HEK293 (cell line): ENCODE measurements at regions not wholly inside any gene's neighbourhood (a gene's known extent, or its start where the extent isn't known, plus 50 kb on each side); places are given as distances from the start of the nearest gene placed in this dataset.

Source experiments
- CTCF ChIA-PET: fragments of 350-600 bp; formaldehyde crosslinking; extraction: SDS; loops from one replicate; lab custom pipeline; 2021; ENCODE audit warnings: antibody characterized with exemption; lab: Yijun Ruan, JAX
- POLR2A ChIA-PET: fragments of 300-600 bp; formaldehyde crosslinking; extraction: SDS; loops from one replicate; lab custom pipeline; 2020; ENCODE audit warnings: antibody characterized with exemption, inconsistent platforms; lab: Yijun Ruan, JAX
- H3K27ac ChIP-seq: fragments of 200-500 bp; sonication (Bioruptor generic); 2 replicates; pipeline ENCODE4 v1.5.1; 2014; ENCODE audit warnings: low read depth, low read length, control low read depth, inconsistent platforms; ENCODE audit errors: extremely low read depth
- H3K36me3 ChIP-seq, 2 experiments: fragments of 200-500 bp in 1 of 2; sonication (Bioruptor generic) in 1 of 2; 1 replicate in 1 of 2; 2 replicates in 1 of 2; pipeline ENCODE4 v1.5.1; 2014 to 2017; ENCODE audit warnings: inconsistent platforms in 2 of 2, low read length in 2 of 2; ENCODE audit not compliant: control insufficient read depth in 2 of 2, insufficient read depth in 1 of 2
- H3K4me1 ChIP-seq: fragments of 200-500 bp; sonication (Bioruptor generic); 2 replicates; pipeline ENCODE4 v1.5.1; 2014; ENCODE audit warnings: mild to moderate bottlenecking, low read length, inconsistent platforms; ENCODE audit not compliant: control insufficient read depth, insufficient read depth
- H3K4me3 ChIP-seq: 2 replicates; pipeline ENCODE4 v1.5.1; 2011; ENCODE audit warnings: low read depth, mild to moderate bottlenecking, control low read depth, low read length, moderate library complexity
- H3K9me3 ChIP-seq: fragments of 200-500 bp; sonication (Bioruptor generic); 2 replicates; pipeline ENCODE4 v1.5.1; 2014; ENCODE audit warnings: low read depth, low read length, inconsistent platforms; ENCODE audit not compliant: control insufficient read depth, insufficient read depth
- MEIS1 ChIP-seq: sonication (generic); formaldehyde crosslinking; IDR thresholded peaks from 2 replicates; pipeline ENCODE4 v1.8.1; 2022; ENCODE audit warnings: missing genetic modification reagents, mild to moderate bottlenecking, borderline replicate concordance
- TRIM28 ChIP-seq: IDR thresholded peaks from 2 replicates; pipeline ENCODE4 v1.6.1; 2011; ENCODE audit warnings: low read length, control low read depth, borderline replicate concordance
- ZBTB10 ChIP-seq: fragments of 450-650 bp; formaldehyde crosslinking; IDR thresholded peaks from 2 replicates; pipeline ENCODE4 v1.5.1; 2016; ENCODE audit warnings: missing biosample characterization, missing genetic modification characterization
- ZBTB21 ChIP-seq: fragments of 450-650 bp; formaldehyde crosslinking; IDR thresholded peaks from 2 replicates; pipeline ENCODE4 v1.5.1; 2017; ENCODE audit warnings: missing biosample characterization, missing genetic modification characterization
- ZBTB8A ChIP-seq: fragments of 450-650 bp; formaldehyde crosslinking; IDR thresholded peaks from 2 replicates; pipeline ENCODE4 v1.5.1; 2016; ENCODE audit warnings: missing biosample characterization, missing genetic modification characterization
- ZFP37 ChIP-seq: fragments of 450-650 bp; formaldehyde crosslinking; IDR thresholded peaks from 2 replicates; pipeline ENCODE4 v1.5.1; 2016; ENCODE audit warnings: missing biosample characterization, missing genetic modification characterization
- ZNF10 ChIP-seq: fragments of 450-650 bp; formaldehyde crosslinking; IDR thresholded peaks from 2 replicates; pipeline ENCODE4 v1.5.1; 2017; ENCODE audit warnings: missing biosample characterization, missing genetic modification characterization
- ZNF146 ChIP-seq: fragments of 450-650 bp; formaldehyde crosslinking; IDR thresholded peaks from 2 replicates; pipeline ENCODE4 v1.5.1; 2016; ENCODE audit warnings: missing biosample characterization, missing genetic modification characterization
- ZNF148 ChIP-seq: fragments of 450-650 bp; formaldehyde crosslinking; IDR thresholded peaks from 2 replicates; pipeline ENCODE4 v1.5.0; 2017; ENCODE audit warnings: missing biosample characterization, missing genetic modification characterization, borderline replicate concordance
- ZNF169 ChIP-seq: fragments of 450-650 bp; formaldehyde crosslinking; IDR thresholded peaks from 2 replicates; pipeline ENCODE4 v1.5.1; 2016; ENCODE audit warnings: missing biosample characterization, missing genetic modification characterization
- ZNF175 ChIP-seq: fragments of 450-650 bp; formaldehyde crosslinking; IDR thresholded peaks from 2 replicates; pipeline ENCODE4 v1.5.1; 2016; ENCODE audit warnings: missing biosample characterization, missing genetic modification characterization
- ZNF202 ChIP-seq: fragments of 450-650 bp; formaldehyde crosslinking; IDR thresholded peaks from 2 replicates; pipeline ENCODE4 v1.5.1; 2016; ENCODE audit warnings: missing biosample characterization, missing genetic modification characterization, borderline replicate concordance
- ZNF211 ChIP-seq: fragments of 450-650 bp; formaldehyde crosslinking; IDR thresholded peaks from 2 replicates; pipeline ENCODE4 v1.5.1; 2016; ENCODE audit warnings: low read depth, missing biosample characterization, missing genetic modification characterization
- ZNF239 ChIP-seq: fragments of 450-650 bp; formaldehyde crosslinking; IDR thresholded peaks from 2 replicates; pipeline ENCODE4 v1.5.1; 2016; ENCODE audit warnings: missing biosample characterization, missing genetic modification characterization
- ZNF433 ChIP-seq: fragments of 450-650 bp; formaldehyde crosslinking; IDR thresholded peaks from 2 replicates; pipeline ENCODE4 v1.5.1; 2016; ENCODE audit warnings: missing biosample characterization, missing genetic modification characterization, low read depth
- ZNF510 ChIP-seq: fragments of 450-650 bp; formaldehyde crosslinking; IDR thresholded peaks from 2 replicates; pipeline ENCODE4 v1.5.1; 2018; ENCODE audit warnings: mild to moderate bottlenecking, missing genetic modification characterization, missing biosample characterization; ENCODE audit not compliant: insufficient replicate concordance
- ZNF549 ChIP-seq: fragments of 450-650 bp; IDR thresholded peaks from 2 replicates; pipeline ENCODE4 v1.5.1; 2018; ENCODE audit warnings: missing biosample characterization, missing genetic modification characterization, mild to moderate bottlenecking, inconsistent platforms, moderate library complexity
- ZNF610 ChIP-seq: fragments of 450-650 bp; formaldehyde crosslinking; IDR thresholded peaks from 2 replicates; pipeline ENCODE4 v1.5.1; 2016; ENCODE audit warnings: missing biosample characterization, missing genetic modification characterization, borderline replicate concordance
- ZNF654 ChIP-seq: fragments of 450-650 bp; formaldehyde crosslinking; IDR thresholded peaks from 2 replicates; pipeline ENCODE4 v1.5.1; 2016; ENCODE audit warnings: low read depth, missing biosample characterization, missing genetic modification characterization
- TF ChIP-seq, protein P1 (sequence below): fragments of 450-650 bp; formaldehyde crosslinking; IDR thresholded peaks from 2 replicates; pipeline ENCODE4; 2016; ENCODE audit warnings: missing biosample characterization, missing genetic modification characterization
- TF ChIP-seq, protein P2 (sequence below): fragments of 450-650 bp; formaldehyde crosslinking; IDR thresholded peaks from 2 replicates; pipeline ENCODE4 v1.5.1; 2016; ENCODE audit warnings: missing biosample characterization, missing genetic modification characterization
- TF ChIP-seq, protein P3 (sequence below): fragments of 450-650 bp; formaldehyde crosslinking; optimal IDR thresholded peaks from 2 replicates; pipeline ENCODE3; 2016; ENCODE audit warnings: missing biosample characterization, mild to moderate bottlenecking, missing genetic modification characterization

GRCh38 chr16:51057969-51058337, 93.1 kb downstream of the SALL1 start (continued):
- TF ChIP-seq ZFP37 (tag by site-specific recombination) (no peak), ZNF433 (tag by site-specific recombination) (no peak), ZNF549 (tag by site-specific recombination) (no peak), ZNF202 (tag by site-specific recombination) (no peak)
- TF ChIP-seq, protein P1, sequence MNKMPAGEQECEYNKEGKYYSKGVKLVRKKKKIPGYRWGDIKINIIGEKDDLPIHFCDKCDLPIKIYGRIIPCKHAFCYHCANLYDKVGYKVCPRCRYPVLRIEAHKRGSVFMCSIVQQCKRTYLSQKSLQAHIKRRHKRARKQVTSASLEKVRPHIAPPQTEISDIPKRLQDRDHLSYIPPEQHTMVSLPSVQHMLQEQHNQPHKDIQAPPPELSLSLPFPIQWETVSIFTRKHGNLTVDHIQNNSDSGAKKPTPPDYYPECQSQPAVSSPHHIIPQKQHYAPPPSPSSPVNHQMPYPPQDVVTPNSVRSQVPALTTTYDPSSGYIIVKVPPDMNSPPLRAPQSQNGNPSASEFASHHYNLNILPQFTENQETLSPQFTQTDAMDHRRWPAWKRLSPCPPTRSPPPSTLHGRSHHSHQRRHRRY: no peak
- TF ChIP-seq, protein P2, sequence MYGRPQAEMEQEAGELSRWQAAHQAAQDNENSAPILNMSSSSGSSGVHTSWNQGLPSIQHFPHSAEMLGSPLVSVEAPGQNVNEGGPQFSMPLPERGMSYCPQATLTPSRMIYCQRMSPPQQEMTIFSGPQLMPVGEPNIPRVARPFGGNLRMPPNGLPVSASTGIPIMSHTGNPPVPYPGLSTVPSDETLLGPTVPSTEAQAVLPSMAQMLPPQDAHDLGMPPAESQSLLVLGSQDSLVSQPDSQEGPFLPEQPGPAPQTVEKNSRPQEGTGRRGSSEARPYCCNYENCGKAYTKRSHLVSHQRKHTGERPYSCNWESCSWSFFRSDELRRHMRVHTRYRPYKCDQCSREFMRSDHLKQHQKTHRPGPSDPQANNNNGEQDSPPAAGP (tag by site-specific recombination): no peak
- TF ChIP-seq, protein P3, sequence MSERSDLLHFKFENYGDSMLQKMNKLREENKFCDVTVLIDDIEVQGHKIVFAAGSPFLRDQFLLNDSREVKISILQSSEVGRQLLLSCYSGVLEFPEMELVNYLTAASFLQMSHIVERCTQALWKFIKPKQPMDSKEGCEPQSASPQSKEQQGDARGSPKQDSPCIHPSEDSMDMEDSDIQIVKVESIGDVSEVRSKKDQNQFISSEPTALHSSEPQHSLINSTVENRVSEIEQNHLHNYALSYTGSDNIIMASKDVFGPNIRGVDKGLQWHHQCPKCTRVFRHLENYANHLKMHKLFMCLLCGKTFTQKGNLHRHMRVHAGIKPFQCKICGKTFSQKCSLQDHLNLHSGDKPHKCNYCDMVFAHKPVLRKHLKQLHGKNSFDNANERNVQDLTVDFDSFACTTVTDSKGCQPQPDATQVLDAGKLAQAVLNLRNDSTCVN (tag by site-specific recombination): no peak

GRCh38 chr16:51057102-51057793, 93.8 kb downstream of the SALL1 start:
- H3K27ac ChIP-seq: no peak overlapping the region

More at GRCh38 chr16:51057102-51057793, 93.8 kb downstream of the SALL1 start:
- H3K36me3 ChIP-seq: no peaks in the 10 kb centered on the region
- H3K4me1 ChIP-seq: no peaks in the 10 kb centered on the region
- no peak overlapping the region for H3K4me3 ChIP-seq
- TF ChIP-seq ZBTB21 (tag by site-specific recombination): no peak
- no peak for TF ChIP-seq ZNF148
- no peak for TF ChIP-seq ZNF510 (tag by site-specific recombination)
- no peak for TF ChIP-seq ZNF10
- no peak for TF ChIP-seq ZNF239 (tag by site-specific recombination)
- no peak for TF ChIP-seq ZNF654 (tag by site-specific recombination)
- TF ChIP-seq ZBTB8A (tag by site-specific recombination): no peak
- TF ChIP-seq ZNF175 (tag by site-specific recombination): no peak
- TF ChIP-seq ZBTB10 (tag by site-specific recombination): no peak
- TF ChIP-seq ZNF610: no peak
- no peak for TF ChIP-seq TRIM28
- TF ChIP-seq ZNF169 (tag by site-specific recombination): no peak
- TF ChIP-seq MEIS1: no peak
- no peak for TF ChIP-seq ZNF211
- TF ChIP-seq ZNF146: no peak
- CTCF ChIA-PET: no interaction called here
- H3K9me3 ChIP-seq: no peaks in the 10 kb centered on the region
- POLR2A ChIA-PET: no interaction called here
